ENCODE measurements at regions not wholly inside any gene's neighbourhood (a gene's known extent, or its start where the extent isn't known, plus 50 kb on each side); places are given as distances from the start of the nearest gene placed in this dataset.

DNA sequence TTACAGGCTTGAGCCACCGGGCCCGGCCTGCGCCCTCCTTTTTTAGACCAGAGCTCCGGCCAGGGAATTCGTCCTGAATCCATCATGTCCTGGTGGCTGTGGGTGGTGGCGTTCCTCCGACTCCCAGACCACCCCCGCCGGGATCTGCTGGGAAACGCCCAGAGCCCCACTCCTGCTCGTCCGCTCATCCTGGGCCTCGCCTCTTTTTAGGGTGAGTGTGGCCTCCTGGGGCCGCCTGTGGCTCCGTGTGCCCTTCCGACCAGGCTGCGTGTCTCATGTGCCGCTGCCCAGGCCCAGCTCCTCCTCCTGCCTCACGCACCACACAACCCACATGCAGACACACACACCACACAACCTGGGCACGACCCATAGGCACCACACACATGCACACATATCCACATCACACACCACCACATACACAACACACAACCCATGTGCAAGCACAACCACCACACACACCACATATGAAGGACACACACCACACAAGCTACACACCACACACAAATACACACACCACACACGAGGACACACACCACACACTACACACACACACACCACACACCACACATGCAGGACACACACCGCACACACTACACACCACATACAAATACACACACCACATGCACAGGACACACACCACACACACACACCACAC is 946.2 kb downstream of the BRD1 start:
- TF ChIP-seq, protein P1, sequence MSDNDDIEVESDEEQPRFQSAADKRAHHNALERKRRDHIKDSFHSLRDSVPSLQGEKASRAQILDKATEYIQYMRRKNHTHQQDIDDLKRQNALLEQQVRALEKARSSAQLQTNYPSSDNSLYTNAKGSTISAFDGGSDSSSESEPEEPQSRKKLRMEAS (IDR thresholded peaks at IDR 0.05; ENCODE audit: low read depth, low read length): no peak
- no peak for TF ChIP-seq MYC (IDR thresholded peaks at IDR 0.05; ENCODE audit: low read depth, low read length)
- TF ChIP-seq, protein P2, sequence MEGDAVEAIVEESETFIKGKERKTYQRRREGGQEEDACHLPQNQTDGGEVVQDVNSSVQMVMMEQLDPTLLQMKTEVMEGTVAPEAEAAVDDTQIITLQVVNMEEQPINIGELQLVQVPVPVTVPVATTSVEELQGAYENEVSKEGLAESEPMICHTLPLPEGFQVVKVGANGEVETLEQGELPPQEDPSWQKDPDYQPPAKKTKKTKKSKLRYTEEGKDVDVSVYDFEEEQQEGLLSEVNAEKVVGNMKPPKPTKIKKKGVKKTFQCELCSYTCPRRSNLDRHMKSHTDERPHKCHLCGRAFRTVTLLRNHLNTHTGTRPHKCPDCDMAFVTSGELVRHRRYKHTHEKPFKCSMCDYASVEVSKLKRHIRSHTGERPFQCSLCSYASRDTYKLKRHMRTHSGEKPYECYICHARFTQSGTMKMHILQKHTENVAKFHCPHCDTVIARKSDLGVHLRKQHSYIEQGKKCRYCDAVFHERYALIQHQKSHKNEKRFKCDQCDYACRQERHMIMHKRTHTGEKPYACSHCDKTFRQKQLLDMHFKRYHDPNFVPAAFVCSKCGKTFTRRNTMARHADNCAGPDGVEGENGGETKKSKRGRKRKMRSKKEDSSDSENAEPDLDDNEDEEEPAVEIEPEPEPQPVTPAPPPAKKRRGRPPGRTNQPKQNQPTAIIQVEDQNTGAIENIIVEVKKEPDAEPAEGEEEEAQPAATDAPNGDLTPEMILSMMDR (IDR thresholded peaks at IDR 0.05; ENCODE audit: low read depth, low read length): no peak
- TF ChIP-seq POLR2A (IDR thresholded peaks at IDR 0.05; ENCODE audit: extremely low read depth, insufficient read length): no peak
- DNase-seq (ENCODE audit: low read depth): no peak
- H3K4me3 ChIP-seq (ENCODE audit: low read depth, low read length): no peak overlapping the region

DNA sequence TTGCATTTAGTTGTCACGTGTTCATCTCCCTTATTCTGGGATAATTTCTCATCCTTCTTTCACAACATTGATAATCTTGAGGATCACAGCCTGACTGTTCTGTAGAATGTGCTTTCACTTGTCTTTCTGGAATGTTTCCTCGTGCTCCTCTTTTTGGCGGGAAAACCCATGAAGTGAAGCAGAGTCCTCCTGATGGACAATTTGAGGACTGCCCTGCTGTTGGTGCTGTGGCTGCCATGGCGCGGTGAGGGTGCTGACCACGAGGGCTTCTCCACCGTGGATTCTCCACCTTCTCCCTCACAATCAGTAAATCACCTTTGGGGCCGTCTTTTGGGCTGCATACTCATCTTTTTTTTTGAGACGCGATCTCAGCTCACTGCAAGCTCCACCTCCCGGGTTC is 946.9 kb downstream of the BRD1 start:
- DNase-seq (ENCODE audit: low read depth): no peak
- TF ChIP-seq, protein P1 (IDR thresholded peaks at IDR 0.05; ENCODE audit: low read depth, low read length): no peak
- TF ChIP-seq MYC (IDR thresholded peaks at IDR 0.05; ENCODE audit: low read depth, low read length): no peak
- TF ChIP-seq POLR2A (IDR thresholded peaks at IDR 0.05; ENCODE audit: extremely low read depth, insufficient read length): no peak
- TF ChIP-seq, protein P2 (IDR thresholded peaks at IDR 0.05; ENCODE audit: low read depth, low read length): no peak
- no peak overlapping the region for H3K4me3 ChIP-seq (ENCODE audit: low read depth, low read length)

DNA sequence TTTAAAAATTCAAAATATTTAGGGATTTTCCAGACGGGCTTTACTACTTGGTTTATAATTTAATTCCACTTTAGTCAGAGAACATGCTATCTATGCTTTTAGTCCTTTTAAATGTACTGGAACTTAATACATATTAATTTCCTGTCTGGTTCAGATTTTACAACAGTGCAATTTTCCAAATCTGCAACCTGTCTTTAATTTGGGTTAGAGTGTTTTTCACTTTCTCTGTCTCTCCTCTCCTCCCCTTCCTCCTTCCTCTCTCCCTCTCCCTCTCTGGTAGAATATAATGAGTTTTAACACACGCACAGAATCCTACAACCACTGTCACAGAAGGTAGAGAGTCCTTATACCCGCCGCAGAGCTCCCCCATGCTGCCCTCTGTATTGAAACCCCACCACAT is 950.7 kb downstream of the BRD1 start:
- H3K4me3 ChIP-seq (ENCODE audit: low read depth, low read length): no peak overlapping the region
- TF ChIP-seq, protein P1 (IDR thresholded peaks at IDR 0.05; ENCODE audit: low read depth, low read length): no peak
- no peak for TF ChIP-seq POLR2A (IDR thresholded peaks at IDR 0.05; ENCODE audit: extremely low read depth, insufficient read length)
- no peak for TF ChIP-seq MYC (IDR thresholded peaks at IDR 0.05; ENCODE audit: low read depth, low read length)
- DNase-seq (ENCODE audit: low read depth): no peak

DNA sequence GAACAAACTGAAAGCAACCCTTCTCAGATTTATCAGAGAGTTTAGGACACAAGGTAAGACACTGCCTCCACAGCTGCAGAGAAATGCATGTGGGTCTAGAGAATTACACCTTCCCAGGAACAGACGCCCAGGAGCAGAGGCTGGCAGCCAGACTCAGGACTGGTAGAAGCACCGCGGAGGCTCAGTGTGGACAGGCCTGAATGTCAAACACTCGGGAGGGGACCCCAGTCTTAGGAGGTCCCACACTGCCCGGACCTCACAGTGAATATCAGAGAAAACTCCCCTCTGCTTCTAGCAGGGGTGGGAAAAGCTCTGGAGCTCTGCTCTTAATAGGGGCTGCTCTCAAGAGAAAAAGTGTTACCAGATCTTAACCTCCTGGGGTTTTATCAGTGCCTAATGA is 952.7 kb downstream of the BRD1 start:
- H3K4me3 ChIP-seq (ENCODE audit: low read depth, low read length): no peak overlapping the region
- no peak for TF ChIP-seq POLR2A (IDR thresholded peaks at IDR 0.05; ENCODE audit: extremely low read depth, insufficient read length)
- TF ChIP-seq, protein P2 (IDR thresholded peaks at IDR 0.05; ENCODE audit: low read depth, low read length): no peak
- TF ChIP-seq, protein P1 (IDR thresholded peaks at IDR 0.05; ENCODE audit: low read depth, low read length): no peak
- no peak for TF ChIP-seq MYC (IDR thresholded peaks at IDR 0.05; ENCODE audit: low read depth, low read length)
- no peak for DNase-seq (ENCODE audit: low read depth)

DNA sequence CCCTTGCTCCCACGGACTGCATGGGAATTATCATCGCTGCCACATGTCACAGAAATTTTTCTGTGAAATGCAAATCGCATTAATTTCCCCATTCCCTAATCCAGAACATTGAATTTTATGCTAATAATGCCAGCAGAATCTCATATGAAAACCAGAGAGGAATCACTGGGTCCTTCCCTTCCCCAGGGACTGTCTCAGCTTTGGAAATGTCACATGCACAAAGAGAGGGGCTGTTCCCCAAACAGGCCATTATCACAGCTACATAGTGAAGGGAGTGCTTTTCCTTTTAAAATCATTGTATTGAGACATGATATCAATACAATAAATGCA is 954.5 kb downstream of the BRD1 start:
- H3K4me3 ChIP-seq (ENCODE audit: low read depth, low read length): no peak overlapping the region
- TF ChIP-seq POLR2A (IDR thresholded peaks at IDR 0.05; ENCODE audit: extremely low read depth, insufficient read length) (no peak), MYC (IDR thresholded peaks at IDR 0.05; ENCODE audit: low read depth, low read length) (no peak)
- TF ChIP-seq, protein P1 (IDR thresholded peaks at IDR 0.05; ENCODE audit: low read depth, low read length): no peak
- TF ChIP-seq, protein P2 (IDR thresholded peaks at IDR 0.05; ENCODE audit: low read depth, low read length): no peak
- DNase-seq (ENCODE audit: low read depth): no peak

DNA sequence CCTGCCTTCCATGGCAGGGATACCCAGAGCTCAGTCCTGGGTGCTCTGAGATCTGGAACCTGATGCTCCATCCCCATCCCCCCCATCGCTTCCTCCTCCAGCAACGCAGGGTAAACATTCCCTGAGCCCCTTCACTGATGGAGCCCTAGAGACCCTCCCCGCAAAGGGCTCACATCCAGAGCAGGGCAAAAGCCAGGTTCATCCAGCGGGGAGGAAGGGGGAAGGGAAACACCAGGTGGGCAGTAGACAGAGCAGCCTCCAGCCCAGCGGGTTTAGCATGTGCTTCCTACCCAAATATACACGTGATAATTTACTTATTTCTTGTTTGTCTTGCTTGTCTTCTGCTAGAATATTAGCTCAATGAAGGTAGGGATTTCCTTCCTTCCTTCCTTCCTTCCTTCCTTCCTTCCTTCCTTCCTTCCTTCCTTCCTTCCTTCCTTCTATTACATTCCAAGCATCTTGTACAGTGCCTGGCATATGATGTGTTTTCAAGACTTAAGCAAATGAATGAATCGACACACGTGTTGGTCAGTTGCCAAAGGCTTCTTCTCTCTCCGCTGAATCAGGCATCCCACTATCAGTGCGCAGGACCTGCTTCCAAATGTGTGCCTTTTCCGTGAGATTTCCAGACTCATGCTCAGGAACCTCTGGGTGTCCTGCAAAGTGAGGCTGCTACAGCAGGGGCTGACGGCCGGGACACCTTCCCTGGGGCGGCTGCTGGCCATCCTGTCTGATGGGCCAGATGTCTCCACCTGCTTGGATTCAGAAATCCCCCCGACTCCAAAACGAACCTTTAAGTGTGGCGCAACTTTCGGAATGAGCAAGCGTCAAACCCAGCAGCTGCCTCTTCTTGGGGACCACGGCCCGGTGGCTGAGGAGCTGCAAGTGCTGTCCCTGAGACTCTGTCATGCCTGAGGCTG is 955.1 kb downstream of the BRD1 start:
- TF ChIP-seq POLR2A (IDR thresholded peaks at IDR 0.05; ENCODE audit: extremely low read depth, insufficient read length): no peak
- DNase-seq (ENCODE audit: low read depth): no peak
- H3K4me3 ChIP-seq (ENCODE audit: low read depth, low read length): no peak overlapping the region

Data from NB4 (cell line).